ENCODE measurements at regions not wholly inside any gene's neighbourhood (a gene's known extent, or its start where the extent isn't known, plus 50 kb on each side); places are given as distances from the start of the nearest gene placed in this dataset.

- Histone ChIP-seq H4K20me1 (ENCODE audit: insufficient read depth, low read length) (no peaks in the 10 kb centered on the region), H3K4me1 (ENCODE audit: control insufficient read depth in 1 of 2, insufficient read depth in 2 of 2, low read length in 2 of 2) (no peaks in the 10 kb centered on the region), H3K36me3 (replicated peaks in 1 of 2; ENCODE audit: control insufficient read depth in 1 of 2, insufficient read depth in 2 of 2, low read length in 2 of 2) (no peaks in the 10 kb centered on the region), H3K9me3 (replicated peaks in 1 of 2; ENCODE audit: control insufficient read depth in 1 of 2, insufficient read depth in 1 of 2, low read length in 2 of 2) (no peaks in the 10 kb centered on the region), H3K4me2 (replicated peaks; ENCODE audit: extremely low read depth, low read length, poor library complexity, severe bottlenecking) (no peak overlapping the region), H3K9ac (ENCODE audit: insufficient read depth, low read length, poor library complexity, severe bottlenecking) (no peak overlapping the region), H2AFZ (ENCODE audit: insufficient read depth, low read depth, low read length, poor library complexity, severe bottlenecking) (peak overlapping the region; percentile 29), H3K27ac (ENCODE audit: low read depth in 1 of 2, low read length in 2 of 2) (no peak overlapping the region), H3K4me3 (replicated peaks in 1 of 3; ENCODE audit: low read depth in 2 of 3, low read length in 3 of 3) (no peak overlapping the region), H3K79me2 (ENCODE audit: insufficient read depth, low read length) (no peaks in the 10 kb centered on the region), H3K27me3 (ENCODE audit: control insufficient read depth in 2 of 2, insufficient read depth in 2 of 2, low read length in 2 of 2) (no peaks in the 10 kb centered on the region)
- Mint-ChIP-seq H3K27ac (no peak overlapping the region), H3K4me3 (no peak overlapping the region), H3K27me3 (ENCODE audit: low read depth in 3 of 3) (peaks cover 0 to 1% (median 1%) of the 10 kb centered on the region in 3 donors), H3K4me1 (peaks cover 5% of the 10 kb centered on the region), H3K9me3 (peaks cover 0 to 4% (median 0%) of the 10 kb centered on the region in 7 donors), H3K36me3 (no peaks in the 10 kb centered on the region)
- intact Hi-C loops (cut with micrococcal nuclease), result no loop called here
- 100% methylated on average over 1 of the region's 4 CpGs for WGBS (ENCODE audit: insufficient coverage)
- TF ChIP-seq CTCF (IDR thresholded peaks at IDR 0.05), result no peak
- DNase-seq, result no peak
Observed at GRCh38 chr5:56316299-56316994, 83.3 kb upstream of the ANKRD55 start.

DNA sequence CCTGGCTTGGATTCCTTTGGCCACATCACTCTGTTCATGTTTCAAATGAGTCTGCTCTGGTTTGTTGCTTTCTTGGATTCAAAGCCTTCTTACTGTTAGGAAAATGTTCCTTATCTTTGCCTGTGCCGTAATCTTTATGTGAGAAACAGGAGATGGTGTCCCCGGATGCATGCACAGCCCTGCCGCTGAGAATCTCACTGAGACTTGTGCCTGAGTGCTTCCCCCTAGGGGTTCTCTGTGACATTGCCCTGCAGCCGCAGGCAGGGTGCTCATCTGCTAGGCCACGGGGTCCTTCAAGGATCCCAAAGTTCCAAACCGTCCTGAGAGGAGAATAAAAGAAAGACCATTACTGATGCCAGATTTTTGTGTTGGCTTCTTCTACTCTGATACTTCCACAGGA is 81.4 kb upstream of the ANKRD55 start:
- Mint-ChIP-seq H3K9me3 (peaks cover 0 to 2% (median 0%) of the 10 kb centered on the region in 7 donors), H3K27me3 (ENCODE audit: low read depth in 3 of 3) (peaks cover 0 to 1% (median under 1%) of the 10 kb centered on the region in 3 donors), H3K36me3 (no peaks in the 10 kb centered on the region), H3K27ac (no peak overlapping the region), H3K4me3 (no peak overlapping the region), H3K4me1 (peaks cover 4% of the 10 kb centered on the region)
- DNase-seq, result peak in 1 of 3 donors; percentile 32
- Histone ChIP-seq H3K36me3 (replicated peaks in 1 of 2; ENCODE audit: control insufficient read depth in 1 of 2, insufficient read depth in 2 of 2, low read length in 2 of 2) (no peaks in the 10 kb centered on the region), H3K9me3 (replicated peaks in 1 of 2; ENCODE audit: control insufficient read depth in 1 of 2, insufficient read depth in 1 of 2, low read length in 2 of 2) (no peaks in the 10 kb centered on the region), H3K4me2 (replicated peaks; ENCODE audit: extremely low read depth, low read length, poor library complexity, severe bottlenecking) (no peak overlapping the region), H3K79me2 (ENCODE audit: insufficient read depth, low read length) (no peaks in the 10 kb centered on the region), H3K9ac (ENCODE audit: insufficient read depth, low read length, poor library complexity, severe bottlenecking) (no peak overlapping the region), H3K27me3 (ENCODE audit: control insufficient read depth in 2 of 2, insufficient read depth in 2 of 2, low read length in 2 of 2) (no peaks in the 10 kb centered on the region), H4K20me1 (ENCODE audit: insufficient read depth, low read length) (no peaks in the 10 kb centered on the region), H3K4me3 (replicated peaks in 1 of 3; ENCODE audit: low read depth in 2 of 3, low read length in 3 of 3) (no peak overlapping the region), H3K27ac (ENCODE audit: low read depth in 1 of 2, low read length in 2 of 2) (no peak overlapping the region), H2AFZ (ENCODE audit: insufficient read depth, low read depth, low read length, poor library complexity, severe bottlenecking) (no peak overlapping the region), H3K4me1 (ENCODE audit: control insufficient read depth in 1 of 2, insufficient read depth in 2 of 2, low read length in 2 of 2) (no peaks in the 10 kb centered on the region)
- intact Hi-C loops (cut with micrococcal nuclease), result no loop called here
- TF ChIP-seq CTCF (IDR thresholded peaks at IDR 0.05), result peak; percentile 83
- 85% methylated on average over 5 of the region's 6 CpGs for WGBS (ENCODE audit: insufficient coverage)
